ENCODE measurements at regions not wholly inside any gene's neighbourhood (a gene's known extent, or its start where the extent isn't known, plus 50 kb on each side); places are given as distances from the start of the nearest gene placed in this dataset.

DNA sequence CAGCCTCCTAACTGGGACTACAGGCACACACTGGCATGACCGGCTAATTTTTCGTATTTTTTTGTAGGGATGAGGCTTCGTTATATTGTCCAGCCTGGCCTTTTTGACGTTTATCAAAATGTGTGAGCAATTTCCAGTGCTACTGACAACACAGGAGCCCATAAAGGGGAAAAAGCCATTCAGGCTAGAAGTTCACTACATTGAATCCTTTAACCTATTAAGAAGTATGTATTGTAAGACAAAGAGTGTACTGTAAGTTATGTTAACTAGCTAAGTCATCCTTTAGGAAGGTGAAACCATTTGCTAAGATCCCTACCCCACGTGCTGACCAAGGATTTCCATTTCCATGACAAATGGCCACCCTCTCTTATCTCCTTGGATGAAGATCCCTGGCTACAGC, 156.8 kb downstream of the FOXB1 start:
- DNase-seq (ENCODE audit: low read depth, low spot score), result no peak
- ChIA-PET RAD21 (ENCODE audit: low non-redundant PET in 1 of 2, low total read pairs in 2 of 2, uncharacterized antibody in 2 of 2, unreplicated experiment in 2 of 2) (no interaction called here), POLR2A (no interaction called here), CTCF (no interaction called here)
- Histone ChIP-seq H3K4me3 (replicated peaks in 1 of 2; ENCODE audit: low read depth in 1 of 2, low read length in 2 of 2) (no peak overlapping the region), H3K27me3 (ENCODE audit: insufficient read depth, low read length) (peaks cover 66% of the 10 kb centered on the region), H3K9me2 (ENCODE audit: insufficient read depth) (no peaks in the 10 kb centered on the region), H3K9ac (ENCODE audit: low read length) (no peak overlapping the region), H3K4me1 (ENCODE audit: control insufficient read depth in 1 of 2, insufficient read depth in 2 of 2, low read length in 2 of 2) (no peaks in the 10 kb centered on the region), H3K27ac (ENCODE audit: low read depth, low read length) (no peak overlapping the region), H3K9me3 (ENCODE audit: control insufficient read depth in 1 of 2, insufficient read depth in 1 of 2, low read depth in 1 of 2, low read length in 2 of 2) (no peaks in the 10 kb centered on the region), H2AFZ (ENCODE audit: low read depth, low read length, poor library complexity, severe bottlenecking) (no peak overlapping the region), H4K20me1 (ENCODE audit: insufficient read depth) (no peaks in the 10 kb centered on the region), H3K4me2 (ENCODE audit: low read length) (no peak overlapping the region), H3K79me2 (ENCODE audit: insufficient read depth, low read length) (no peaks in the 10 kb centered on the region), H3K36me3 (ENCODE audit: control insufficient read depth in 1 of 2, insufficient read depth in 2 of 2, low read length in 2 of 2) (no peaks in the 10 kb centered on the region)
- ATAC-seq, result no peak
- TF ChIP-seq EGR1 (IDR thresholded peaks at IDR 0.05; ENCODE audit: low read depth) (no peak), RAD21 (IDR thresholded peaks at IDR 0.05; ENCODE audit: low read depth) (no peak), CEBPB (IDR thresholded peaks at IDR 0.05; ENCODE audit: low read depth) (no peak), TCF7L2 (IDR thresholded peaks at IDR 0.05; ENCODE audit: borderline replicate concordance, extremely low read depth, insufficient read depth, insufficient read length) (no peak), POLR2A (IDR thresholded peaks at IDR 0.05; ENCODE audit: borderline replicate concordance, extremely low read depth, insufficient read depth, insufficient read length) (no peak), CBX3 (IDR thresholded peaks at IDR 0.05; ENCODE audit: low read depth) (no peak), YY1 (IDR thresholded peaks at IDR 0.05; ENCODE audit: extremely low read depth, insufficient replicate concordance, low read depth, low read length) (no peak)
- intact Hi-C loops (cut with micrococcal nuclease), result no loop called here
- no TSS peak for BruUV-seq (replicated peaks)

DNA sequence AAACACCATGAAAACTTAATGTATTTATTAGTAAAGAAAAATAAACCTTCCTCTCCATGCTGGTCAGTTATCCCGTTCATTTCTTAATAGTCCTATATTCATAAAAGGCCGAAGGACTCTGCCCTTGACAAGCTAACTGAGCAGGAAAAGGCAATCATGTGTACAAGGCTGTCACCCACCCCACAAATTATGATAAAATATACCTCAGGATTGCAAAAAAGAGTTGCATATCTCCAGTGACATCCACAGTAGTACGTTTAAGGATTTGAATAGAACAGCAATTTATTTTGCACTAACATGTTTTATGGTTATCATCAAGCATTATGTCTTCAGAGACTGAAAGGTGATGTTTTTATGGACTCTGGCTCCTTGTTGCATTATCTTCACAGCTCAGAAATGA, 157.6 kb downstream of the FOXB1 start:
- Histone ChIP-seq H3K9me2 (ENCODE audit: insufficient read depth) (no peaks in the 10 kb centered on the region), H2AFZ (ENCODE audit: low read depth, low read length, poor library complexity, severe bottlenecking) (no peak overlapping the region), H3K4me1 (ENCODE audit: control insufficient read depth in 1 of 2, insufficient read depth in 2 of 2, low read length in 2 of 2) (no peaks in the 10 kb centered on the region), H3K4me2 (ENCODE audit: low read length) (no peak overlapping the region), H3K9me3 (ENCODE audit: control insufficient read depth in 1 of 2, insufficient read depth in 1 of 2, low read depth in 1 of 2, low read length in 2 of 2) (no peaks in the 10 kb centered on the region), H3K9ac (ENCODE audit: low read length) (no peak overlapping the region), H3K27ac (ENCODE audit: low read depth, low read length) (no peak overlapping the region), H4K20me1 (ENCODE audit: insufficient read depth) (no peaks in the 10 kb centered on the region), H3K79me2 (ENCODE audit: insufficient read depth, low read length) (no peaks in the 10 kb centered on the region), H3K27me3 (ENCODE audit: insufficient read depth, low read length) (peaks cover 62% of the 10 kb centered on the region), H3K4me3 (replicated peaks in 1 of 2; ENCODE audit: low read depth in 1 of 2, low read length in 2 of 2) (no peak overlapping the region), H3K36me3 (ENCODE audit: control insufficient read depth in 1 of 2, insufficient read depth in 2 of 2, low read length in 2 of 2) (no peaks in the 10 kb centered on the region)
- ChIA-PET RAD21 (ENCODE audit: low non-redundant PET in 1 of 2, low total read pairs in 2 of 2, uncharacterized antibody in 2 of 2, unreplicated experiment in 2 of 2) (no interaction called here), CTCF (interaction anchor here (1.6 kb wide), 1 partner anchor 437 kb away, joined by 3 read pairs; no protein-coding TSS in a partner anchor), POLR2A (no interaction called here)
- TF ChIP-seq RAD21 (IDR thresholded peaks at IDR 0.05; ENCODE audit: low read depth), result no peak
- TF ChIP-seq, protein P1, sequence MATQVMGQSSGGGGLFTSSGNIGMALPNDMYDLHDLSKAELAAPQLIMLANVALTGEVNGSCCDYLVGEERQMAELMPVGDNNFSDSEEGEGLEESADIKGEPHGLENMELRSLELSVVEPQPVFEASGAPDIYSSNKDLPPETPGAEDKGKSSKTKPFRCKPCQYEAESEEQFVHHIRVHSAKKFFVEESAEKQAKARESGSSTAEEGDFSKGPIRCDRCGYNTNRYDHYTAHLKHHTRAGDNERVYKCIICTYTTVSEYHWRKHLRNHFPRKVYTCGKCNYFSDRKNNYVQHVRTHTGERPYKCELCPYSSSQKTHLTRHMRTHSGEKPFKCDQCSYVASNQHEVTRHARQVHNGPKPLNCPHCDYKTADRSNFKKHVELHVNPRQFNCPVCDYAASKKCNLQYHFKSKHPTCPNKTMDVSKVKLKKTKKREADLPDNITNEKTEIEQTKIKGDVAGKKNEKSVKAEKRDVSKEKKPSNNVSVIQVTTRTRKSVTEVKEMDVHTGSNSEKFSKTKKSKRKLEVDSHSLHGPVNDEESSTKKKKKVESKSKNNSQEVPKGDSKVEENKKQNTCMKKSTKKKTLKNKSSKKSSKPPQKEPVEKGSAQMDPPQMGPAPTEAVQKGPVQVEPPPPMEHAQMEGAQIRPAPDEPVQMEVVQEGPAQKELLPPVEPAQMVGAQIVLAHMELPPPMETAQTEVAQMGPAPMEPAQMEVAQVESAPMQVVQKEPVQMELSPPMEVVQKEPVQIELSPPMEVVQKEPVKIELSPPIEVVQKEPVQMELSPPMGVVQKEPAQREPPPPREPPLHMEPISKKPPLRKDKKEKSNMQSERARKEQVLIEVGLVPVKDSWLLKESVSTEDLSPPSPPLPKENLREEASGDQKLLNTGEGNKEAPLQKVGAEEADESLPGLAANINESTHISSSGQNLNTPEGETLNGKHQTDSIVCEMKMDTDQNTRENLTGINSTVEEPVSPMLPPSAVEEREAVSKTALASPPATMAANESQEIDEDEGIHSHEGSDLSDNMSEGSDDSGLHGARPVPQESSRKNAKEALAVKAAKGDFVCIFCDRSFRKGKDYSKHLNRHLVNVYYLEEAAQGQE (IDR thresholded peaks at IDR 0.05; ENCODE audit: low read depth), result no peak
- no peak for TF ChIP-seq EGR1 (IDR thresholded peaks at IDR 0.05; ENCODE audit: low read depth)
- no peak for TF ChIP-seq EZH2 (IDR thresholded peaks at IDR 0.05)
- no peak for TF ChIP-seq POLR2AphosphoS5 (IDR thresholded peaks at IDR 0.05; ENCODE audit: low read depth, low read length)
- no peak for TF ChIP-seq EZH2phosphoT487 (IDR thresholded peaks at IDR 0.05; ENCODE audit: borderline replicate concordance)
- TF ChIP-seq YY1 (IDR thresholded peaks at IDR 0.05; ENCODE audit: extremely low read depth, insufficient replicate concordance, low read depth, low read length), result no peak
- BruUV-seq (replicated peaks), result no TSS peak
- ATAC-seq (no peak), DNase-seq (ENCODE audit: low read depth, low spot score) (no peak)
- intact Hi-C loops (cut with micrococcal nuclease), result no loop called here

All from HCT116 (cell line).